GM21447 (cell line): ENCODE measurements at regions not wholly inside any gene's neighbourhood (a gene's known extent, or its start where the extent isn't known, plus 50 kb on each side); places are given as distances from the start of the nearest gene placed in this dataset.
"Not testable (repeated sequence)": the region's sequence is repeated elsewhere in the genome, so short reads cannot be mapped to it uniquely, and the experiment has no call there.

ENCODE experiments used
- ATAC-seq: cut with Tn5 transposase; IDR thresholded peaks from one replicate; pipeline ENCODE4 v1.9.1; 2021; ENCODE audit not compliant: unreplicated experiment

- no peak for ATAC-seq
Measured at GRCh38 chr9:36521148-36521547, 51.5 kb upstream of the MELK start.

GRCh38 chr9:36517131-36517530 lies 55.6 kb upstream of the MELK start:
- ATAC-seq: no peak

GRCh38 chr9:36504156-36504555 lies 68.5 kb upstream of the MELK start:
- no peak for ATAC-seq

- no peak for ATAC-seq
Measured at GRCh38 chr9:36503172-36504088, 69.3 kb upstream of the MELK start.

- no peak for ATAC-seq
Measured at GRCh38 chr9:36501727-36502126, 71.0 kb upstream of the MELK start.

- ATAC-seq: not testable (repeated sequence)
Measured at GRCh38 chr9:36500931-36501330, 71.8 kb upstream of the MELK start.

- no peak for ATAC-seq
Measured at GRCh38 chr9:36499174-36499890, 73.4 kb upstream of the MELK start.

- ATAC-seq: not testable (repeated sequence)
Measured at GRCh38 chr9:36493564-36493963, 79.1 kb upstream of the MELK start.

- ATAC-seq: no peak
Measured at GRCh38 chr9:36492865-36493264, 79.8 kb upstream of the MELK start.

GRCh38 chr9:36489453-36489852 lies 83.2 kb upstream of the MELK start:
- no peak for ATAC-seq

GRCh38 chr9:36488389-36488756 lies 84.3 kb upstream of the MELK start:
- no peak for ATAC-seq

GRCh38 chr9:36487482-36488388 lies 85.0 kb upstream of the MELK start:
- peak; percentile 69 for ATAC-seq

GRCh38 chr9:36486933-36487481 lies 85.7 kb upstream of the MELK start:
- ATAC-seq: peak; percentile 61

GRCh38 chr9:36486329-36486932 lies 86.3 kb upstream of the MELK start:
- ATAC-seq: peak; percentile 11

- ATAC-seq: no peak
Measured at GRCh38 chr9:36485647-36486328, 85.7 kb upstream of the RNF38 start.

- ATAC-seq: no peak
Measured at GRCh38 chr9:36484124-36484523, 84.1 kb upstream of the RNF38 start.

GRCh38 chr9:36479101-36479500 lies 79.0 kb upstream of the RNF38 start:
- no peak for ATAC-seq

- ATAC-seq: no peak
Measured at GRCh38 chr9:36471359-36471758, 71.3 kb upstream of the RNF38 start.

- ATAC-seq: peak; percentile 94
Measured at GRCh38 chr9:36470643-36471290, 70.7 kb upstream of the RNF38 start.
